ENCODE measurements at regions not wholly inside any gene's neighbourhood (a gene's known extent, or its start where the extent isn't known, plus 50 kb on each side); places are given as distances from the start of the nearest gene placed in this dataset.
"Not testable (repeated sequence)": the region's sequence is repeated elsewhere in the genome, so short reads cannot be mapped to it uniquely, and the experiment has no call there.

- DNase-seq: no peak
These were observed 318.8 kb downstream of the SPRY2 start for GRCh38 chr13:80022146-80022545.

GRCh38 chr13:80012251-80012650 lies 328.7 kb downstream of the SPRY2 start:
- no peak for DNase-seq

GRCh38 chr13:80011448-80012212 lies 329.3 kb downstream of the SPRY2 start:
- DNase-seq: no peak

- no peak for DNase-seq
These were observed 330.1 kb downstream of the SPRY2 start for GRCh38 chr13:80010846-80011245.

- no peak for DNase-seq
These were observed 330.6 kb downstream of the SPRY2 start for GRCh38 chr13:80010286-80010831.

GRCh38 chr13:80009760-80010159 lies 331.2 kb downstream of the SPRY2 start:
- DNase-seq: no peak

GRCh38 chr13:80006940-80007339 lies 334.0 kb downstream of the SPRY2 start:
- DNase-seq: no peak

GRCh38 chr13:80001510-80001842 lies 339.4 kb downstream of the SPRY2 start:
- DNase-seq: no peak

GRCh38 chr13:80000684-80001509 lies 340.0 kb downstream of the SPRY2 start:
- DNase-seq: no peak

- DNase-seq: no peak
These were observed 341.3 kb downstream of the SPRY2 start for GRCh38 chr13:79999601-80000000.

- DNase-seq: no peak
These were observed 342.5 kb downstream of the SPRY2 start for GRCh38 chr13:79998381-79998880.

GRCh38 chr13:79997244-79997643 lies 343.7 kb downstream of the SPRY2 start:
- DNase-seq: no peak

- DNase-seq: no peak
These were observed 345.6 kb downstream of the SPRY2 start for GRCh38 chr13:79995334-79995733.

- DNase-seq: no peak
These were observed 348.8 kb downstream of the SPRY2 start for GRCh38 chr13:79992111-79992510.

GRCh38 chr13:79990048-79990447 lies 350.9 kb downstream of the SPRY2 start:
- no peak for DNase-seq

- no peak for DNase-seq
These were observed 351.7 kb downstream of the SPRY2 start for GRCh38 chr13:79989217-79989661.

GRCh38 chr13:79988573-79988972 lies 352.4 kb downstream of the SPRY2 start:
- DNase-seq: no peak

GRCh38 chr13:79987761-79988160 lies 353.2 kb downstream of the SPRY2 start:
- no peak for DNase-seq

GRCh38 chr13:79987323-79987722 lies 353.6 kb downstream of the SPRY2 start:
- DNase-seq: no peak

- no peak for DNase-seq
These were observed 354.0 kb downstream of the SPRY2 start for GRCh38 chr13:79986890-79987289.

GRCh38 chr13:79974935-79975650 lies 365.8 kb downstream of the SPRY2 start:
- DNase-seq: not testable (repeated sequence)

- no peak for DNase-seq
These were observed 367.4 kb downstream of the SPRY2 start for GRCh38 chr13:79973533-79973963.

GRCh38 chr13:79972066-79972569 lies 368.8 kb downstream of the SPRY2 start:
- DNase-seq: no peak
